Liver (tissue), 3 donors: ENCODE measurements at regions not wholly inside any gene's neighbourhood (a gene's known extent, or its start where the extent isn't known, plus 50 kb on each side); places are given as distances from the start of the nearest gene placed in this dataset.

Experiments used
- EGR1 ChIP-seq, 2 donors: IDR thresholded peaks; 2 replicates each; pipeline ENCODE4 v1.6.1; 2016 to 2018; ENCODE audit warnings: antibody characterized with exemption in 2 of 2, low read depth in 2 of 2
- FOXA2 ChIP-seq: IDR thresholded peaks from 2 replicates; pipeline ENCODE4 v1.6.1; 2016; ENCODE audit warnings: antibody characterized with exemption
- GABPA ChIP-seq, 2 donors: IDR thresholded peaks in 1 of 2; conservative IDR thresholded peaks in 1 of 2; 2 replicates each; pipeline ENCODE4 v1.6.1; 2016; ENCODE audit warnings: antibody characterized with exemption in 2 of 2, mild to moderate bottlenecking in 1 of 2, moderate library complexity in 1 of 2
- JUND ChIP-seq, 2 donors: IDR thresholded peaks; 2 replicates each; pipeline ENCODE4 v1.6.1; 2016; ENCODE audit warnings: antibody characterized with exemption in 2 of 2
- RAD21 ChIP-seq, 2 donors: IDR thresholded peaks; 2 replicates each; pipeline ENCODE4 v1.6.1; 2016; ENCODE audit warnings: antibody characterized with exemption in 2 of 2, mild to moderate bottlenecking in 2 of 2
- SP1 ChIP-seq: IDR thresholded peaks from 2 replicates; pipeline ENCODE4 v1.6.1; 2018; ENCODE audit warnings: antibody characterized with exemption, mild to moderate bottlenecking
- TAF1 ChIP-seq: conservative IDR thresholded peaks from 2 replicates; pipeline ENCODE4 v1.6.1; 2016; ENCODE audit warnings: antibody characterized with exemption, mild to moderate bottlenecking
- YY1 ChIP-seq: IDR thresholded peaks from 2 replicates; pipeline ENCODE4 v1.6.1; 2016; ENCODE audit warnings: antibody characterized with exemption, mild to moderate bottlenecking
- TF ChIP-seq, protein P1 (sequence below): fragments of 150-350 bp; IDR thresholded peaks from 2 replicates; pipeline ENCODE4 v1.5.1; 2017; ENCODE audit warnings: improper control_type of control experiment, low read depth, low read length; ENCODE audit not compliant: missing input control
- TF ChIP-seq, protein P2 (sequence below): IDR thresholded peaks from 2 replicates; pipeline ENCODE4 v1.6.1; 2016; ENCODE audit warnings: antibody characterized with exemption
- donor health status: healthy.
- donor health status: healthy.

DNA sequence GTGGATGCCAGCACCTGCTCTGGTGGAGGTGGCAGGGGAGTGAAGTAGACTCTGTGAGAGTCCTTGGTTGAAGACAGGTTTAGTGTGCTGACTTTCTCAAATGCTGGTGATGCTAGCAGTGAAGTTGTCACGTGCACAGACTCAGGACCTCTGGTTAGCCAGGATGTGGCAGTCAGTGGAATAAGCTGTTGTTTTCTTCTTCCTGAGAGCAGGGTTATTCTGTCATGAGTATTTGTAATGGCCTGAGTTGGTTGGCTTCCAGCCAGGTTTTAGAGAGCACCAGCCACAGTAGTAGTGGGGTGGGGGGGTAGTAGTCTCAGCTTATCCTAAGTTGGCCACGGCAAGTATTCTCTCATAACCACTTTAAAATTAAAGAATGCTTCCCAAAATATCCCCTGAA is 169.7 kb upstream of the FOXN2 start:
- no peak for TF ChIP-seq RAD21 (IDR thresholded peaks at IDR 0.05)
- TF ChIP-seq, protein P1, sequence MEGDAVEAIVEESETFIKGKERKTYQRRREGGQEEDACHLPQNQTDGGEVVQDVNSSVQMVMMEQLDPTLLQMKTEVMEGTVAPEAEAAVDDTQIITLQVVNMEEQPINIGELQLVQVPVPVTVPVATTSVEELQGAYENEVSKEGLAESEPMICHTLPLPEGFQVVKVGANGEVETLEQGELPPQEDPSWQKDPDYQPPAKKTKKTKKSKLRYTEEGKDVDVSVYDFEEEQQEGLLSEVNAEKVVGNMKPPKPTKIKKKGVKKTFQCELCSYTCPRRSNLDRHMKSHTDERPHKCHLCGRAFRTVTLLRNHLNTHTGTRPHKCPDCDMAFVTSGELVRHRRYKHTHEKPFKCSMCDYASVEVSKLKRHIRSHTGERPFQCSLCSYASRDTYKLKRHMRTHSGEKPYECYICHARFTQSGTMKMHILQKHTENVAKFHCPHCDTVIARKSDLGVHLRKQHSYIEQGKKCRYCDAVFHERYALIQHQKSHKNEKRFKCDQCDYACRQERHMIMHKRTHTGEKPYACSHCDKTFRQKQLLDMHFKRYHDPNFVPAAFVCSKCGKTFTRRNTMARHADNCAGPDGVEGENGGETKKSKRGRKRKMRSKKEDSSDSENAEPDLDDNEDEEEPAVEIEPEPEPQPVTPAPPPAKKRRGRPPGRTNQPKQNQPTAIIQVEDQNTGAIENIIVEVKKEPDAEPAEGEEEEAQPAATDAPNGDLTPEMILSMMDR = no peak
- no peak for TF ChIP-seq EGR1 (IDR thresholded peaks at IDR 0.05; ENCODE audit: low read depth in 2 of 2)
- TF ChIP-seq GABPA (IDR thresholded peaks at IDR 0.05 in 1 of 2, conservative IDR thresholded peaks at IDR 0.05 in 1 of 2) = no peak
- no peak for TF ChIP-seq FOXA2
- no peak for TF ChIP-seq JUND (IDR thresholded peaks at IDR 0.05)
- TF ChIP-seq, protein P2, sequence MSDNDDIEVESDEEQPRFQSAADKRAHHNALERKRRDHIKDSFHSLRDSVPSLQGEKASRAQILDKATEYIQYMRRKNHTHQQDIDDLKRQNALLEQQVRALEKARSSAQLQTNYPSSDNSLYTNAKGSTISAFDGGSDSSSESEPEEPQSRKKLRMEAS = no peak
- no peak for TF ChIP-seq SP1
- no peak for TF ChIP-seq YY1
- TF ChIP-seq TAF1 = no peak
